ENCODE measurements at regions not wholly inside any gene's neighbourhood (a gene's known extent, or its start where the extent isn't known, plus 50 kb on each side); places are given as distances from the start of the nearest gene placed in this dataset.

DNA sequence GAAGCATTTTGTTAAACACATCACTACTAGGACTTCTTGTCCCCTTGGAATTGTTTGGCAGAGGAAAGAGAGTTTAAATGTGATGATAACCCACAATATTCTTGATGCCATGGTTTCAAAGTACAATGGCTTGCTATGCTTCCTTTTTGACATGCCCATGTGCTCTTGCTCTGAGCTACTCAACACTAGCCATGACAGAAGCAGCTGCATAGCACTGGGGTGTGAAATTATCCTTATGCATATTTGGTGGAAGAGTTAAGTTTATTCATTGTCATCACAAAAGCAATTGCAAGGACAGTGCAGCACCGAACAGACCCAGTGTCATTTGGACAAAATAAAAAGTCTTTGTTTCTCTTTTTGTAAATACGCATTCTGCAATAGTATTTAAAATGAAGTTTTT, 209.9 kb upstream of the CDH20 start:
- TF ChIP-seq, protein P1, sequence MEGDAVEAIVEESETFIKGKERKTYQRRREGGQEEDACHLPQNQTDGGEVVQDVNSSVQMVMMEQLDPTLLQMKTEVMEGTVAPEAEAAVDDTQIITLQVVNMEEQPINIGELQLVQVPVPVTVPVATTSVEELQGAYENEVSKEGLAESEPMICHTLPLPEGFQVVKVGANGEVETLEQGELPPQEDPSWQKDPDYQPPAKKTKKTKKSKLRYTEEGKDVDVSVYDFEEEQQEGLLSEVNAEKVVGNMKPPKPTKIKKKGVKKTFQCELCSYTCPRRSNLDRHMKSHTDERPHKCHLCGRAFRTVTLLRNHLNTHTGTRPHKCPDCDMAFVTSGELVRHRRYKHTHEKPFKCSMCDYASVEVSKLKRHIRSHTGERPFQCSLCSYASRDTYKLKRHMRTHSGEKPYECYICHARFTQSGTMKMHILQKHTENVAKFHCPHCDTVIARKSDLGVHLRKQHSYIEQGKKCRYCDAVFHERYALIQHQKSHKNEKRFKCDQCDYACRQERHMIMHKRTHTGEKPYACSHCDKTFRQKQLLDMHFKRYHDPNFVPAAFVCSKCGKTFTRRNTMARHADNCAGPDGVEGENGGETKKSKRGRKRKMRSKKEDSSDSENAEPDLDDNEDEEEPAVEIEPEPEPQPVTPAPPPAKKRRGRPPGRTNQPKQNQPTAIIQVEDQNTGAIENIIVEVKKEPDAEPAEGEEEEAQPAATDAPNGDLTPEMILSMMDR (IDR thresholded peaks at IDR 0.05; ENCODE audit: low read length) = no peak
- TF ChIP-seq EZH2 (IDR thresholded peaks at IDR 0.05; ENCODE audit: borderline replicate concordance, low read length) = no peak

All from OCI-LY1 (cell line).